IPS-18a (cell line): ENCODE measurements at regions not wholly inside any gene's neighbourhood (a gene's known extent, or its start where the extent isn't known, plus 50 kb on each side); places are given as distances from the start of the nearest gene placed in this dataset.
"Not testable (repeated sequence)": the region's sequence is repeated elsewhere in the genome, so short reads cannot be mapped to it uniquely, and the experiment has no call there.

Source experiments
- H3K27ac ChIP-seq: one replicate; pipeline ENCODE4 v1.5.1; 2013; ENCODE audit warnings: low read length
- H3K27me3 ChIP-seq: one replicate; pipeline ENCODE4 v1.6.1; 2013; ENCODE audit warnings: mild to moderate bottlenecking, low read length; ENCODE audit not compliant: control insufficient read depth, insufficient read depth
- H3K36me3 ChIP-seq: one replicate; pipeline ENCODE4 v1.6.1; 2013; ENCODE audit warnings: low read depth, low read length; ENCODE audit not compliant: control insufficient read depth
- H3K4me1 ChIP-seq: one replicate; pipeline ENCODE4 v1.6.1; 2013; ENCODE audit warnings: low read depth, low read length; ENCODE audit not compliant: control insufficient read depth
- H3K4me3 ChIP-seq: one replicate; pipeline ENCODE4 v1.5.1; 2013; ENCODE audit warnings: low read length
- H3K9ac ChIP-seq: one replicate; pipeline ENCODE4 v1.6.1; 2013; ENCODE audit warnings: mild to moderate bottlenecking, low read length, moderate library complexity
- H3K9me3 ChIP-seq: one replicate; pipeline ENCODE4 v1.6.1; 2013; ENCODE audit warnings: low read depth, low read length; ENCODE audit not compliant: control insufficient read depth

DNA sequence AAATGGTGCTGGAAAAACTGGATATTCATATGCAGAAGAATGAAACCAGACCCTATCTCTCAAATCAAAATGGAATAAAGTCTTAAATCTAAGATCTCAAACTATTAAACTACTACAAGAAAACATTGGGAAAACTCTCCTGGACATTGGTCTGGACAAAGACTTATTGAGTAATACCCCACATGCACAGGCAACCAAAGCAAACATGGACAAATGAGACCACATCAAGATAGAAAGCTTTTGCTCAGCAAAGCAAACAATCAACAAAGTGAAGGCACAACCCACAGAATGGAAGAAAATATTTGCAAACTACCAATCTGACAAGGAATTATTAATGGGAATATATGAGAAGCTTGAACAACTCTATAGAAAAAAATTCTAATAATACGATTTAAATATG lies 284.4 kb upstream of the FGF16 start:
- Histone ChIP-seq H3K4me1 (no peaks in the 10 kb centered on the region), H3K27me3 (no peaks in the 10 kb centered on the region), H3K4me3 (no peak overlapping the region), H3K9me3 (peaks cover 30% of the 10 kb centered on the region), H3K36me3 (no peaks in the 10 kb centered on the region), H3K27ac (no peak overlapping the region), H3K9ac (no peak overlapping the region)

DNA sequence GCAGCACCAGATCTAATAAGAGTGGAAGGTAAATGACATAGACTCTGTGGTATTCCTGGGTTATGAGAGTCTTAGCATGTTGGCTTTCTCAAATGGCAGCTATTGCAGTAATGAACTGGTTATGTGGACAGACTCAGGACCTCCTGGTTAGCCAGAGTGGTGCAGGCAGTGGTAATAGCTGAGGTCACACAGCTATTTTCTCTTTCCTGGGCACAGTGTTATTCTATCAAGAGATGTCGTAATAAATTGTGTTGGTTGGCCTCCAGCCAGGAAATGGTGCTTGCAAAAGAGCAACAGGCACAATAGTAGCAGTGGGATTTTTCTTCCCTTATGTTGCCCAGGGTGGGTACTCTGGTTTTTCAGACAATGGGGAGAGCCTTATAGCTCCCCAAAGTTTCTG lies 279.2 kb upstream of the FGF16 start:
- Histone ChIP-seq H3K27ac (no peak overlapping the region), H3K9ac (no peak overlapping the region), H3K4me3 (no peak overlapping the region), H3K9me3 (peaks cover 30% of the 10 kb centered on the region), H3K4me1 (no peaks in the 10 kb centered on the region), H3K27me3 (no peaks in the 10 kb centered on the region), H3K36me3 (no peaks in the 10 kb centered on the region)

DNA sequence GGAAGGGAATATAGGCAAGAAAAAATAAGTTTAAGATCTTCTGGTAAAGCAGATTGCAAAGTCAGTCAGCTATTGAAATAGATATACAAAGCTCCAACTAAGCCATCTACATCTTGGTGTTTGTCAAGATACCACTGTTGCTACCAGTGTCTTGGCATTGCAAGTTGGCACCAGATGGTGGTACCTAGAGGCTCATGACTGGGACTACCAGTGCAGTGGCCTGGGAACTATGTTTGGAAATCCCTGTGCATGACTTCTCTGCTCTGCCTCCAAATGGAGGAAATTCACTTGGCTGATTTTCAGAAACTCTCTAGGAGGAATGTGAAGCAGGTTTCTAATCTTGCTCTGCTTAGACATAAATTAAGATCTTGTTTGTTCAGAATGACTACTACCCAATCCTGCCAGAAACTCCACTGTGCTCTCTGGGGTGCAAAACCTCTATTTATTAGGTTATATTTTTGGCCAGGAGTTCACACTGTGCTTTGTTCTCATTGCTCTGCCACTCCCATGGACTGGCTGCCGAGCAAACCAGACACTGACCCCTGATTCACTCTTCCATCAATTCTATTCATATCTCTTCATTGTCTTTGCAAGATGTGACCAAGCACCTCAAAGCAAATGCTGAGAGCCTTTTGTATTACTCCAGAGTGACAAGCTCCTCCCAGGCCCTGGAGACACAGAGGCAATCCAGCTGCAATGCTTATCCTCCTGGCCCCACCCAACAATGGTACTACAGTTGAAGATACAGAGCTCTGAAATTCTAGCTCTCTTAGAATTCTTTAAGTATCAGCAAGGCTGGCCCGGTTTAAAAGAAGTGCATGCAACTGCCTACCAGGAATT lies 272.3 kb upstream of the FGF16 start:
- no peak overlapping the region for H3K27ac ChIP-seq

DNA sequence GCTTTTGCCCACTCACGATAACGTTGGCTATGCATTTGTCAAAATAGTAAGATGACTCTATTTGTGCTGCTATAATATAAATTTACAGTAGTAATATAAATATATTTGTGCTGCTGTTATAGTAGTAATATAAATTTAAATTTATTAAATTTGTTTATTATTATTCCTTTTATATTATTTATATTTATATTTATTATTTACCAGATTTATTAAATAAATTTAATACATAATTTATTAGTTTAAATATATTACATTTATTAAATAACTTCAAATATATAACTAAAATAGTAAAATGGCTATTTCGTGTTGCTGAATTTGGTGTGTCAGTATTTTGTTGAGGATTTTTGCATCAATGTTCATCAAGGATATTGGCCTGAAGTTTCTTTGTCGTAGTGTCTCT lies 246.5 kb upstream of the FGF16 start:
- no peaks in the 10 kb centered on the region for H3K36me3 ChIP-seq
- peaks cover 22% of the 10 kb centered on the region for H3K9me3 ChIP-seq
- no peak overlapping the region for H3K27ac ChIP-seq
- H3K27me3 ChIP-seq: no peaks in the 10 kb centered on the region
- no peaks in the 10 kb centered on the region for H3K4me1 ChIP-seq
- H3K4me3 ChIP-seq: no peak overlapping the region
- H3K9ac ChIP-seq: no peak overlapping the region

More for the DNA sequence above, 272.3 kb upstream of the FGF16 start:
- H3K36me3 ChIP-seq: no peaks in the 10 kb centered on the region
- H3K4me1 ChIP-seq: no peaks in the 10 kb centered on the region
- no peak overlapping the region for H3K4me3 ChIP-seq
- no peaks in the 10 kb centered on the region for H3K27me3 ChIP-seq
- H3K9me3 ChIP-seq: peaks cover 12% of the 10 kb centered on the region
- no peak overlapping the region for H3K9ac ChIP-seq

DNA sequence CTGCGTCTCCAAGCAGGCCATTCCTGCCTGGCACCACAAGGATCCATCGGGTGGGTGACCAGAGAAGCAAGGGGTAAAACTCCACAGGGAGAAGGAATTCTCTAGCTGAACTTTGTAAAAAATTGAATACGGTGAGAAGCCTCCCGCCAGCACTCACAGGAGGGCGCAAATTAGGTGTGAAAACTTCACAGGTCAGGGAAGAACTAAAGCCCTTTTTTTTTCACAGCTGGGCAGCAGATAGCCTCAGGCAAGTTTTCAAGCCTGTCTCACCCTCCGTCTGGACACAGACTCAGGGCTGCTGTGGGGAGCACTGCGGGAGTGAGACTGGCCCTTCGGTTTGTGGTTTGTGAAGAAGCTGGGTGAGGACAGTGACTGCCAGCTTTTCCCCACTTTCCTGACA lies 224.1 kb upstream of the FGF16 start:
- no peaks in the 10 kb centered on the region for H3K27me3 ChIP-seq
- no peak overlapping the region for H3K4me3 ChIP-seq
- H3K9ac ChIP-seq: no peak overlapping the region
- no peak overlapping the region for H3K27ac ChIP-seq
- H3K9me3 ChIP-seq: peaks cover 25% of the 10 kb centered on the region
- no peaks in the 10 kb centered on the region for H3K36me3 ChIP-seq
- no peaks in the 10 kb centered on the region for H3K4me1 ChIP-seq

DNA sequence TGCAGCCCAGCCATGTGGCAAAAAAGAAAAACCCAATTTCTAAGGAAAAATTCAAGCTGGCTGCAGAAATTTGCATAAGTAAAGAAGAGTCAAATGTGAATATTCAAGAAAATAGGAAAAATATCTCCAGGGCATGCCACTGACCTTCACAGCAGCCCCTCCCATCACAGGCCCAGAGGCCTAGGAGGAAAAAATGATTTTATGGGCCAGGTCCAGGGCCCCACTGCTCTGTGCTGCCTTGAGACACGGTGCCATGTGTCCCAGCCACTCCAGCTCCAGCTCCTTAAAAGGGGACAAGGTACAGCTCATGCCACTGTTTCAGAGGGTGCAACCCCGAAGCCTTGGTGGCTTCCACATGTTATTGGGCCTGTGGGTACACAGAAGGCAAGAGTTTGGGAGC lies 182.7 kb upstream of the FGF16 start:
- H3K27me3 ChIP-seq: no peaks in the 10 kb centered on the region
- peaks cover 47% of the 10 kb centered on the region for H3K9me3 ChIP-seq

DNA sequence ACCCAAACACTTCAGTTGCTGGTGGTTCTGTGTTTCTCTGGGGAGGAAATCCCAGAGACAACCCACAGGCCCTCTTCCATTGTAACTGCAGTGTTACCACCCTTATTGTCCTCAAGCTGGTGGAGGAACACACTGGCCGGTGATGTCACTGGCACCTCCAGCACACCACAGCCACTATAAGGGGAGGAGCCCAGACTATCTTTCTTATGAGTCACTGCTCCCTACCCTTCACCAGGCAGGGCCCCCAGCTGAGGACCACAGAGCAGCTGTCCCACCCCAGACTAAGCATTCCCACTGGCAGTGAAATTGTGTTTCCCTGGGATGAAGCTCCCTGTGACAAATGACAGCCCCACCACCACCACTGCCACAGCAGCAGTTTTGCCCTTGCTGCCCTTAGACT lies 171.8 kb upstream of the FGF16 start:
- H3K4me1 ChIP-seq: no peaks in the 10 kb centered on the region
- H3K4me3 ChIP-seq: no peak overlapping the region
- H3K27me3 ChIP-seq: no peaks in the 10 kb centered on the region
- no peak overlapping the region for H3K9ac ChIP-seq
- H3K9me3 ChIP-seq: peaks cover 12% of the 10 kb centered on the region
- H3K36me3 ChIP-seq: no peaks in the 10 kb centered on the region
- H3K27ac ChIP-seq: no peak overlapping the region

More for the DNA sequence above, 182.7 kb upstream of the FGF16 start:
- Histone ChIP-seq H3K9ac (no peak overlapping the region), H3K27ac (no peak overlapping the region), H3K36me3 (no peaks in the 10 kb centered on the region), H3K4me1 (no peaks in the 10 kb centered on the region), H3K4me3 (no peak overlapping the region)

DNA sequence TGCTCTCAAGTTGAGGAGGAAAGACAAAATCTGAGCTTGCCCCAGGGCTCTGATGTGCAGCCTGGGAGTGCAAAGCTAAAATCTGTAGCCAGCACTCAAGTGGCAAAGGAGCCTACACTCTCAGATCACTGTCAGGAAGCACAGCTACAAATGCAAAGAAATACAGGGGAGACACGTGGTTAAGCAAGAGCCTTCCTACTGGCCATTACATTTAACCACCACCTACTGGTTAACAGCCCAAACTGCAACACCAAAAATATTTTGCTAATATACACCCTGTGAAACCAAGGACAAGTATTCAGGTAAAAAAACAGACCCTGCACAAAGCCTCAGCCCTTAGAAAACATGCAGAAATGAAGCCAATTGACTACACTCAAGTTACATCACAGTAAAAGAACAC lies 170.4 kb upstream of the FGF16 start:
- no peaks in the 10 kb centered on the region for H3K36me3 ChIP-seq
- H3K9ac ChIP-seq: no peak overlapping the region
- H3K27me3 ChIP-seq: no peaks in the 10 kb centered on the region
- H3K4me3 ChIP-seq: no peak overlapping the region
- H3K9me3 ChIP-seq: peaks cover 14% of the 10 kb centered on the region
- no peaks in the 10 kb centered on the region for H3K4me1 ChIP-seq
- no peak overlapping the region for H3K27ac ChIP-seq

DNA sequence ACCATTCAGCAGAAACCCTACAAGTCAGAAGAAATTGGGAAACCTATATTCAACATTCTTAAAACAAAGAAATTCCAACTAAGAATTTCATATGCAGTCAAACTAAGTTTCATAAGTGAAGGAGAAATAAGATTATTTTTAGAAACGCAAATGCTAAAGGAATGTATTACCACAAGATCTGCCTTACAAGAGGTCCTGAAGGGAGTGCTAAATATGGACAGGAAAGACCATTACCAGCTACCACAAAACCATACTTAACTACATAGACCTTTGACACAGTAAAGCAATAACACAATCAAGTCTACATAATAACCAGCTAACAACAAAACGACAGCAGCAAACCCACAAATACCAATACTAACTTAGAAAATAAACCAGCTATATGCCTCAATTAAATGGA lies 169.3 kb upstream of the FGF16 start:
- Histone ChIP-seq H3K9me3 (peaks cover 14% of the 10 kb centered on the region), H3K4me1 (no peaks in the 10 kb centered on the region), H3K36me3 (no peaks in the 10 kb centered on the region), H3K27me3 (no peaks in the 10 kb centered on the region), H3K27ac (no peak overlapping the region), H3K4me3 (no peak overlapping the region), H3K9ac (no peak overlapping the region)

DNA sequence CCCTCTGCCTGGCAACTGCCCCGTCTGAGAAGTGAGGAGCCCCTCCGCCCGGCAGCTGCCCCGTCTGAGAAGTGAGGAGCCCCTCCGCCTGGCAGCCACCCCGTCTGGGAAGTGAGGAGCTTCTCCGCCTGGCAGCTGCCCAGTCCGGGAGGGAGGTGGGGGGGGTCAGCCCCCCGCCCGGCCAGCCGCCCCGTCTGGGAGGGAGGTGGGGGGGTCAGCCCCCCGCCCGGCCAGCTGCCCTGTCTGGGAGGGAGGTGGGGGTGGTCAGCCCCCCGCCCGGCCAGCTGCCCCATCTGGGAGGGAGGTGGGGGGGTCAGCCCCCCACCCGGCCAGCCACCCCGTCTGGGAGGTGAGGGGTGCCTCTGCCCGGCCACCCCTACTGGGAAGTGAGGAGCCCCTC lies 167.8 kb upstream of the FGF16 start:
- H3K4me3 ChIP-seq, H3K4me1 ChIP-seq, H3K36me3 ChIP-seq, H3K27me3 ChIP-seq, H3K9ac ChIP-seq, H3K27ac ChIP-seq: not testable (repeated sequence)
- H3K9me3 ChIP-seq: peaks cover 22% of the 10 kb centered on the region

DNA sequence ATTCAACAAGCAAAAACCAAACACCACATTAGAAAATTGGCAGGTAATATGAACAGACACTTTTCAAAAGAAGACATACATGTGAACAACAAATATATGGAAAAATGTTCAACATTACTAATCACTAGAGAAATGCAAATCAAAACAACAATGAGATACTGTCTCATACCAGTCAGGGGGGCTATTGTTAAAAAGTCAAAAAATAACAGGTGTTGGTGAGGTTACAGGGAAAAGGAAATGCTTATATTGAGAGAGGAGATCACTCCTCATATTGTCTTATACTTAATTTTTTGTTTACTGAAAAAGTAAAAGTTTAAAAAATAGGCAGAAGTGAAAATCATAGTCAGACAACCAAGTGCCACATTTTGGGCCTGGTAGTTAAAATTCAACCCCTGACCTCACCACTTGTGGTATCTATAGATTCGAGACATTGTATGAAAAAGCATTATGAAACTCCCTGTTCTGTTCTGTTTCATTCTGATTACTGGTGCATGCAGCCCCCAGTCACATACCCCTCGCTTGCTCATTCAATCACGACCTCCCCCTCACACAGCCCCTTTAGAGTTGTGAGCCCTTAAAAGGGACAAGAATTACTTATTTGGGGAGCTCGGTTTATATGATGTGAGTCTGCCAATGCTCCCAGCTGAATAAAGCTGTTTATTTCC lies 153.7 kb upstream of the FGF16 start:
- Histone ChIP-seq H3K4me3 (no peak overlapping the region), H3K9ac (no peak overlapping the region), H3K36me3 (no peaks in the 10 kb centered on the region), H3K9me3 (peaks cover 27% of the 10 kb centered on the region), H3K27me3 (no peaks in the 10 kb centered on the region), H3K27ac (no peak overlapping the region), H3K4me1 (no peaks in the 10 kb centered on the region)

DNA sequence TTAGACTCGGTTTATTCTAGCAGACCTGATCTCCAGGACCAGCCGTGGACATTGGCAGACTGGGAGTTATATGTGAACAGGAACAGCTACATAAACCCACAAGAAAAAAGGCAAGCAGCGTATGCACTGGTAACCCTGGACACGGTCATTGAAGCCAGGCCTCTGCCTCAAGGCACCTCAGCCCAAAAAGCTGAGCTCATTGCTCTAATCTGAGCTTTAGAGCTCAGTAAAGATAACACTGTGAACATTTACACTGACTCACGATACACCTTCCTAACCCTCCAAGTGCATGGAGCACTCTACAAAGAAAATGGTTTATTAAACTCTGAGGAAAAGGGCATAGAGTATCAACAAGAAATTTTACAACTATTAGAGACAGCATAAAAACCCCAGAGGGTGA lies 148.9 kb upstream of the FGF16 start:
- H3K4me1 ChIP-seq: no peaks in the 10 kb centered on the region
- no peak overlapping the region for H3K4me3 ChIP-seq
- H3K27ac ChIP-seq: no peak overlapping the region
- no peak overlapping the region for H3K9ac ChIP-seq
- H3K27me3 ChIP-seq: no peaks in the 10 kb centered on the region
- peaks cover 46% of the 10 kb centered on the region for H3K9me3 ChIP-seq
- no peaks in the 10 kb centered on the region for H3K36me3 ChIP-seq
